Left ventricle myocardium inferior (tissue), 1 donor: ENCODE measurements at regions not wholly inside any gene's neighbourhood (a gene's known extent, or its start where the extent isn't known, plus 50 kb on each side); places are given as distances from the start of the nearest gene placed in this dataset.
"Not testable (repeated sequence)": the region's sequence is repeated elsewhere in the genome, so short reads cannot be mapped to it uniquely, and the experiment has no call there.

Source experiments
- DNase-seq: peaks from one replicate; pipeline ENCODE4 v3.0.0-alpha.2; 2020
- H3K27ac ChIP-seq: fragments of 200-600 bp; replicated peaks from 2 replicates; pipeline ENCODE4 v1.8.0; 2021
- H3K27me3 ChIP-seq: fragments of 200-600 bp; 2 replicates; pipeline ENCODE4 v1.8.0; 2021; ENCODE audit warnings: low read depth
- H3K36me3 ChIP-seq: fragments of 200-600 bp; 2 replicates; pipeline ENCODE4 v1.8.0; 2021
- H3K4me1 ChIP-seq: fragments of 200-600 bp; 2 replicates; pipeline ENCODE4 v1.8.0; 2021
- H3K4me3 ChIP-seq: fragments of 200-600 bp; 2 replicates; pipeline ENCODE4 v1.8.0; 2021; ENCODE audit warnings: mild to moderate bottlenecking, moderate library complexity
- H3K9me3 ChIP-seq: fragments of 200-600 bp; replicated peaks from 2 replicates; pipeline ENCODE4 v1.8.0; 2021
- intact Hi-C: fragments of 100-400 bp; cut with micrococcal nuclease; formaldehyde crosslinking; loops from one replicate; pipeline ENCODE4 v1.11.0; 2022
- TF ChIP-seq, protein P1 (sequence below): fragments of 200-600 bp; IDR thresholded peaks from 2 replicates; pipeline ENCODE4 v1.8.0; 2021; ENCODE audit warnings: antibody characterized with exemption, mild to moderate bottlenecking, borderline replicate concordance
- donor health status: DM: no; HTN: yes; CAD: no; lungs with severe emphysema.

DNA sequence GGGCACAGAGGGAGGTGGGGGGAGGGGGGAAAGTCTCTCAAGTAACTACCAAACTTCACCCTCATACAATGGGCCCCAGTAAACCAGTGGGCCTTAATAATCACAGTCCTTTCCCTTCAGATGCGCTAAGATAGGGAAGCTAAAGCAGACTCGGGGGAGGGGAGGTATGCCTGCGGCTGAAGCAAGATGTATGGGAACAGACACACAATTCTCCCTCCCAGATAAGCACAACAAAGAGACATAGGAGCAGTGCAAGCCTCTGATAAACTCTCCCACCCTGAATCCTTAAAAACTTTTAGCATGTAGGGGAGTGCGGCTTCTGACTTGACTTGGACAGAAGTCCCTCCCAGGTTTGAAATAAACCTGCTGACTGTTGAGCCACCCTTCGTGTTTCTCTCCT is 54.7 kb downstream of the PROP1 start:
- DNase-seq, intact Hi-C loops, H3K4me3 ChIP-seq, H3K27ac ChIP-seq, H3K9me3 ChIP-seq, H3K36me3 ChIP-seq, H3K4me1 ChIP-seq: not testable (repeated sequence)
- H3K27me3 ChIP-seq = peaks cover 13% of the 10 kb centered on the region

DNA sequence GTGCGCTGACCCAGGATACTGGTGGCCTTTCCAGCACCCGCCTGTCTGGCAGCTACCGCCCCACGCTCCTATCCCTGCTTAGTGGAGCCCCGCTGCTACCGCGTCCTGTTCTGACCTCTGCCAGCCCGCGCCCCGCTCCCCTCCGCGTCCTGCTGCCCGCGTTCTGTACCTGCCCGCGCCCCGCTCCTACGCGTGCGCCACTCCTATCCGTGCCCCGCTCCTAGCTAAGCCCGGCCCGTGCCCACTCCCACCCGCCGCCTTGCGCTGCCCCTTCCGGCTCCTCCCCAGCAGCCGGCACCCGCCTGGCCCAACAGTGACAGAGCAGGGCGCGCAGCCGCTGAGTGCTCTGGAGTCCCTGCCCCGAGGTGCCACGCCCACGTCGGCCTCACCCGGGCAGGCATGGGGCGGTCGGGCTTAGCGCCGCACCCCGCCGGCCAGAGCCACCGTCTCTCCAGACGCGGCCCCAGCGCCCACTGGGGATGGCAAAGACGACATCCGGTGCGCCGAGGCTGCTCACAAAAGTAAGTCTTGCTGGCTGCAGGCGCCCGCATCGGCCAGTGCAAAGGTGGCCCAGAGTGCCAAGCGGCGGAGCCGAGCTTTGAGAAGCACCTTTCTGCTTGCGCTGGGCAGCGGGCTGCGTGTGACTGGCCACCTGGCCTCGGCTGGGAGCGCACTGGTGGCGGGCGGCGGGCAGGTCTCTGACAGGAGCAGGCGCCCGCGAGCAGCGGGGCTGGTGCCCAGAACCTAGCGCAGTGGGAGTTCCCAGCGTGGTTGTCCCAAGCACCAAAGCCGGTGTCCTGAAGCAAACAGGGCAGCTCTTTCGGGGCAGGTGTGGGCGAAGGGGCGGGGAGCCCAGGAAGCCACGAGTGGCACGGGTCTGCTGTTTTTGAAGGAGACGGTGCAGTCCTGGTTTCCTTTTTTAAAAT is 56.5 kb downstream of the PROP1 start:
- H3K27ac ChIP-seq, intact Hi-C loops, H3K4me1 ChIP-seq, H3K36me3 ChIP-seq, H3K9me3 ChIP-seq, DNase-seq: not testable (repeated sequence)
- peaks cover 13% of the 10 kb centered on the region for H3K27me3 ChIP-seq
- H3K4me3 ChIP-seq = peak overlapping the region; percentile 60

DNA sequence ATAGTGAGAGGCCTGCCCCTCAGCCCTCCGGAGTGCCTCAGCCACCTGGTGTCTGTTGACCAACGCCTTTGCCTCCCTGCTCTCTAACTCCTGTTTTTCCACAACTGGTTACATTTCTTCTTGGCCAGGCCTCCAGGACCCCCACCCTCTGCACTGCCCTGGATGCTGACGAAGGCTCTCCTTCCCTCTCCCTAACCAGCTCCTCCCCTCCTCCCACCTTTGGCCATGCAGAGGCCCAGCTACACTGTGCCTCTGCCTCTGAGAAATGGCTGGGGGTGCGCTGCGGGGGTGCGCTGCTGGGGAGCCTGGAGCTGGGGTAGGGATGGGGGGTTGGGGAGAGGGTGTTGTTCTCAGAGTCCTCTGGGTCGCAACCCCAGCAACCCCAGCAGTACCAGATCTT is 57.3 kb downstream of the PROP1 start:
- H3K9me3 ChIP-seq, H3K4me1 ChIP-seq, intact Hi-C loops, H3K36me3 ChIP-seq, H3K27ac ChIP-seq, DNase-seq: not testable (repeated sequence)
- peaks cover 13% of the 10 kb centered on the region for H3K27me3 ChIP-seq
- H3K4me3 ChIP-seq = peak overlapping the region; percentile 60

DNA sequence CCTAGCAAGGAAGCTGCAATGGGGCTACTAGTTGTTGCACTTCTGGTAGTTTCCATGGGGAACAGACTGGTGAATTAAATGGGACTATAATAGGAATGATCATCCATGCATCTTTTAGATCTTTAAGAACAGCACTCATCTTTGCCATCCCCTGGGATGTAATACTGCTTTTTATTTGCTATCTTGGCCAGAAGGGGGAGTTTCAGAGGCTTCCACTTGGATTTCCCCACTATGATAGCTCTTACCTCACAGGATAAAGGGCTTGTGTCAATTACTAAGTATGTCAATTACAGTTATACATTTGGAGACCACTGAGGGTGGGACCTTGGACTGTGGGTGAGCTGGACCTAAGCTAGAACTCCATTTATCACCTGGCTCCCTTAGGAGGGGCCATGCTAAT is 61.8 kb downstream of the PROP1 start:
- peaks cover 11% of the 10 kb centered on the region for H3K27me3 ChIP-seq
- H3K9me3 ChIP-seq, DNase-seq, H3K27ac ChIP-seq, intact Hi-C loops, H3K4me3 ChIP-seq, H3K4me1 ChIP-seq, H3K36me3 ChIP-seq: not testable (repeated sequence)
- TF ChIP-seq, protein P1, sequence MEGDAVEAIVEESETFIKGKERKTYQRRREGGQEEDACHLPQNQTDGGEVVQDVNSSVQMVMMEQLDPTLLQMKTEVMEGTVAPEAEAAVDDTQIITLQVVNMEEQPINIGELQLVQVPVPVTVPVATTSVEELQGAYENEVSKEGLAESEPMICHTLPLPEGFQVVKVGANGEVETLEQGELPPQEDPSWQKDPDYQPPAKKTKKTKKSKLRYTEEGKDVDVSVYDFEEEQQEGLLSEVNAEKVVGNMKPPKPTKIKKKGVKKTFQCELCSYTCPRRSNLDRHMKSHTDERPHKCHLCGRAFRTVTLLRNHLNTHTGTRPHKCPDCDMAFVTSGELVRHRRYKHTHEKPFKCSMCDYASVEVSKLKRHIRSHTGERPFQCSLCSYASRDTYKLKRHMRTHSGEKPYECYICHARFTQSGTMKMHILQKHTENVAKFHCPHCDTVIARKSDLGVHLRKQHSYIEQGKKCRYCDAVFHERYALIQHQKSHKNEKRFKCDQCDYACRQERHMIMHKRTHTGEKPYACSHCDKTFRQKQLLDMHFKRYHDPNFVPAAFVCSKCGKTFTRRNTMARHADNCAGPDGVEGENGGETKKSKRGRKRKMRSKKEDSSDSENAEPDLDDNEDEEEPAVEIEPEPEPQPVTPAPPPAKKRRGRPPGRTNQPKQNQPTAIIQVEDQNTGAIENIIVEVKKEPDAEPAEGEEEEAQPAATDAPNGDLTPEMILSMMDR = peak; percentile 10

DNA sequence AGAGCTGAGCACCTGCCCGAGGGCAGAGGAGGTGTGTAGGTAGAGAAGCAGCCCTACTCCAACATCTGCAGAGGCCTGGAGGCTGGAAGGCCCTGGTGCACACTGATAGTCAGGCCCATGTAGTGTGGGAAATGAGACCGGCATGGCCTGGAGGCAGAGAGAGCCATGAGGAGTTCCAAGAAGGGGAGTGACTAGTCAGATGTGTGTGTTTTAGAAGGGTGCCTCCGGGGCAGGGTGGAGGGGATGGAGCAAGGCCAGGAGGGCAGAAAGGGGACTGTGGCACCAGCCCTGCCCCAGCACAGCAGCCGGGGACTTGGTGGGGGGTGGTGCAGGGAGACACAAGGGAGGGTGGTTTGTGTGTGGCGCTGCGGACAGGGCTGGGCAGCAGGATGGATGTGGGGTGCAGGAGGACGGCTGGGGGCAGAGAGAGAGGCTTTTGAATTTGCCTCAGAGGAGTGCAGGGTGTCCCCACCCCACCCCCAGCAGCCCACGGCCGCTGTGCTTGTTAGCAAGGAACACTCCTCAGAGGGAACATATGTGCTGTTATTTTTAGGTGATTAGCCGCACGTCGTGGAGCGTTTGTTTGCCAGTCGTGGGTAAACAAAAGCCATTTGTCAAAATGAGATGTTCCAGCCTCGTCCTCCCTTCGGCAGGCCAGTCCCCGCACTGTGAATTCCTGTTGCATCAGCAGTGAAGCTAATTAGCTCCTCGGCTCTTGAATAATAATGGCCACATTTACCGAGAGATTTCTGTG is 65.6 kb downstream of the PROP1 start:
- H3K9me3 ChIP-seq, H3K36me3 ChIP-seq, H3K4me1 ChIP-seq, H3K27me3 ChIP-seq, H3K4me3 ChIP-seq, intact Hi-C loops: not testable (repeated sequence)
- peak; percentile 49 for DNase-seq
- peak overlapping the region; percentile 50 for H3K27ac ChIP-seq

DNA sequence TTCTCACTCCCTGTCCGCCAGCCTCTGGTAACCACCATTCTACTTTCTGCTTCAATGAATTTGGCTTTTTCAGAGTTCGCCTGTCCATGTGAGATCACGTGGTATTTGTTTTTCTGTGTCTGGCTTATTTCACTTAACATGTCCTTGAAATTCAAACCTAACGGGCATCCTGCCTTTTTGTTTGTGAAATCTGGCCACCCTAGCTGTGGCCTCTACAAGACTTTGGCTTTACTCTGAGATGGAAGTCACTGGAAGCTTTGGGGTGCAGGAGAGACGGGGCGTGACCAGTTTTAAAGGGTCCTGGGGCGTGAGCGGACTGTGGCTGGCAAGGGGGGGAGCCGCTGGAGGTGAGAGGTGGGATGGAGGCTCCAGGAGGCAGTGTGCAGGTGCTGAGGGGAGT is 66.4 kb downstream of the PROP1 start:
- intact Hi-C loops, H3K4me1 ChIP-seq, H3K27me3 ChIP-seq, H3K36me3 ChIP-seq, H3K4me3 ChIP-seq, H3K27ac ChIP-seq, DNase-seq, H3K9me3 ChIP-seq: not testable (repeated sequence)

DNA sequence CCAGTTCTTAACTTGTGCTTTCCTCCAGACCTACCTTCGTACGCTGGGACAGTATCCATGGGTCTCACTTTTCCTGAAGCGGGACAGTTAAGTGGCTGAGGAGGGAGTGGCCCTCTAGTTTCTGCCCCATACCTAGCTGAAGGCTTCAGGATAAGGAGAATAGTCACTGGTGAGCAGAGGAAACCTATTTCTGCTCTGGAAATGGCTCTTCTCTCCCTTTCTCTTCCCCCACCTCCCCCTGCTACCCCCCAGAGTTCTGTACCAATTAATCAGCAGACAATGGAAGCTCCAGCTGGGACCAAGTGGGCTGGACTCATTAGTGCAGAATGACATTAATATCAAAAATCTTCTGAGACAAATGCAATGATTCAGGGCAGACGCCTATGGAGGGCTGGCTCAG is 68.5 kb downstream of the PROP1 start:
- H3K9me3 ChIP-seq, DNase-seq, intact Hi-C loops: not testable (repeated sequence)

DNA sequence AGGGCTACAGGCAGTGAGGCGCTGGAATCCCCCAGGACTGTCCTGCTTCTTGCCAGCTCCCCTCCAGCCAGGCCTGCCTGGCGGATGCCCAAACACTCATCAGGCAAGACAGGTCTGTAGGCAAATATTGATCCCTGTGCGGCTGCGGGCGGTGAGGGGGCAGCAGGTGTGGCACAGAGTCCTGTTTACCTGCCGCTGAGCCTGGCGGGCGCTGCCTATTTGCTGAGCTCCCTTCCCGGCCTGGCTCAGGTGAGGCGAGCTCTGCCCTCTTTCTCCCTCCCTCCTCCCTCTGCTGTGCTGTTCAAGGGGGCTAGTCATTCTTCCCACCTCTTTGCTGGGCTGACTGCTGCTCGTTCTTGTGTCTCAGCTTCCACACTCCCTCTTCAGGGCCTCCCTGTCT is 71.5 kb downstream of the PROP1 start:
- intact Hi-C loops = not testable (repeated sequence)

More for the DNA sequence above, 68.5 kb downstream of the PROP1 start:
- not testable (repeated sequence) for H3K27me3 ChIP-seq, H3K36me3 ChIP-seq, H3K4me1 ChIP-seq, H3K4me3 ChIP-seq, H3K27ac ChIP-seq

DNA sequence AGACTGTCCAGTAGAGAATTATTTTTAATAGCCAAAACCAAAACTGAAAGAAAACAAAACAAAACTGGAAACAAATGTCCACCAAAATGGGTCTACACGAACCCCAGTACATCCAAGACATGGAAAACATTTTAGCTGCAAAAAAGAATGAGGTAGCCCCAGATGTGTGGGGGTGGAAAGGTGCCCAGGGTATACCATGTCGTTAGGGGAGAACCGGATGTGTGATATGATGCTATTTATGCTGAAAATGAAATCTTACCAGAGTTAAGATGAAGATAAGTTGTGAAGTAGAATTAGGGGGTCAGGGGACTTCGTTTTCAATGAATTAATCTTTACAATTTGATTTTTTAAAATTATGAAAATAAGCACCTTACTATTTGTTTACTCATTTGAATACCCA is 72.2 kb downstream of the PROP1 start:
- H3K4me1 ChIP-seq, H3K36me3 ChIP-seq, H3K4me3 ChIP-seq, DNase-seq, H3K27me3 ChIP-seq, H3K27ac ChIP-seq, H3K9me3 ChIP-seq, intact Hi-C loops: not testable (repeated sequence)

More for the DNA sequence above, 71.5 kb downstream of the PROP1 start:
- not testable (repeated sequence) for H3K27ac ChIP-seq, H3K36me3 ChIP-seq, H3K27me3 ChIP-seq, DNase-seq, H3K4me1 ChIP-seq, H3K4me3 ChIP-seq, H3K9me3 ChIP-seq

DNA sequence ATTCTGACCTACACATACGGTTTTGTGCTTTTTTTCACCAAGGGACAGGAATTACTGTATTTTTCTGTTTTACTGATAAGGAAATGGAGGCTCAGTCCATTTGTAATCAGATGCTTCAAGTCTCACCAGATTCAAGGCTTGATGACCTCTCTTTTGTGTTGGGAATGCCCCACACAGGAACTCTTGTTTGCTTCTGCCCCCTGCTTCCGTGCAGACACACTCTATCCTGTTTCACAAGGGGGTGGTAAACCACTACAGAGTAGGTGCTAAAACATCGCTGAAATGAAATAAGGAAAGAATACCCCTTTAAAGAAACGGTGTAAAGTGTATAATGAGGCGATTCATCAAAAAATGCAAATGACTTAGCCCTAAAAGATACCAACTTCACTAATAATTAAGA is 72.9 kb downstream of the PROP1 start:
- H3K36me3 ChIP-seq, H3K27me3 ChIP-seq, H3K4me1 ChIP-seq, H3K27ac ChIP-seq, intact Hi-C loops, DNase-seq, H3K9me3 ChIP-seq, H3K4me3 ChIP-seq: not testable (repeated sequence)

DNA sequence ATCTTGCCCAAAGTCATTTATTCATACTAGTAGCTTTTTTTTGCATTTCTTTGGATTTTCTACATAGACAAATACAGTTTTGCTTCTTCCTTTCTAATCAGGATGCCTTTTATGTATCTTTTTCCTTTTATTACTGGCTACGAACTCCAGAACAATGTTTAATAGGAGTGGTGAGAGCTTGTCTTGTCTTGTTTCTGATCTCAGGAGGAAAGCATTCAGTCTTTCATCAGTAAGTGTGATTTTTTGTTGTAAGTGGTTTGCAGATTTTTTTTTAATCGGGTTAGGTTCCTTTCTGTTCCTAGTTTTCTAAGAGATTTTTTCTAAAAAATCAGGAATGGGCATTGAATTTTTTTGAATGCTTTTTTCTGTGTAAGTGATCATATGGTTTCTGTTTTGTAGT is 86.8 kb downstream of the PROP1 start:
- H3K4me3 ChIP-seq, H3K9me3 ChIP-seq, H3K4me1 ChIP-seq, H3K27ac ChIP-seq, H3K36me3 ChIP-seq, DNase-seq, H3K27me3 ChIP-seq, intact Hi-C loops: not testable (repeated sequence)

DNA sequence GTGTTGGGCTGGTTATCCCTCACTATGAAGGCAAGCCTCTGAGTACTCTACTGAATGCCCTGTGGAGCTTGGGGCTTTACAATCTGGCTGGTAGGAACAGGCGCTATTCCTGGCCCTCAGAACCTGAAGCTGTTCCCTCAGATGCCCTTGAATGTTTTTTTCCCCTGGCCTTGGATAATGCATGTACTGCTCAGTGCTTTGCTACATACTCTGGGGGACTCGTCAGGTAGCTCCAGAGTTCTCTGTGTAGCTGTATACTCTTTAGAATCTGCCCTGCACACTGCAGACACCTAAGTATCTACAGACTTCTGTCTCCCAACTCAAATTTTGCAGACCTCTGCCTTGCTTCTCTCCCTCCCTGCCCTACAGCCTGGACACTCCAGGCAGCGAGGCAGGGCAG is 93.2 kb downstream of the PROP1 start:
- H3K9me3 ChIP-seq, DNase-seq, H3K27ac ChIP-seq, H3K4me3 ChIP-seq, intact Hi-C loops, H3K4me1 ChIP-seq, H3K27me3 ChIP-seq, H3K36me3 ChIP-seq: not testable (repeated sequence)

DNA sequence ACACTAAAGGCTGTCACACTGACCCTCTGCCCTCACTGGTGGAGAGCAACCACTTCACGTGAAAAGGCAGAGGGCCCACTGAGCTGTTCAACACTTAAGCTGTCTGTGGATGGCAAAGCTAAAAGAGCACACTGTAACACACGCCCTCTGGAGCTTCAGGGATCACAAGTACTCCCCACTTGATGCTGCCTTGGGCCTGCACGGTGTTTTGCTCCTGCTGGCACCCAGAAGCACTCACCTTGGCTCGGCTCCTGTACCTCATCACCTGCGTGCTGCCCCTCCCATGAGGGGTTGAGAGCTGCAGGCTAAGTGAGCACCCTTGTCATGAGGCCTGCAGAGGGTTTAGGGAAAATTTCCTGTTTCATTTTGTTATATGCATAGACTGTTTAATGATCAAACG is 96.0 kb downstream of the PROP1 start:
- H3K4me1 ChIP-seq, H3K27ac ChIP-seq, H3K27me3 ChIP-seq, H3K36me3 ChIP-seq, DNase-seq, H3K4me3 ChIP-seq, intact Hi-C loops, H3K9me3 ChIP-seq: not testable (repeated sequence)
